HUES64 (cell line): ENCODE measurements at regions not wholly inside any gene's neighbourhood (a gene's known extent, or its start where the extent isn't known, plus 50 kb on each side); places are given as distances from the start of the nearest gene placed in this dataset.
"Not testable (repeated sequence)": the region's sequence is repeated elsewhere in the genome, so short reads cannot be mapped to it uniquely, and the experiment has no call there.

ENCODE experiments used
- H3K27ac ChIP-seq: 2 replicates; pipeline ENCODE4 v1.7.0; 2013; ENCODE audit warnings: low read depth, low read length, inconsistent platforms
- H3K27me3 ChIP-seq: 2 replicates; pipeline ENCODE4 v1.6.1; 2013; ENCODE audit warnings: mild to moderate bottlenecking, low read length; ENCODE audit not compliant: insufficient read depth
- H3K36me3 ChIP-seq: 2 replicates; pipeline ENCODE4 v1.6.1; 2013; ENCODE audit warnings: mild to moderate bottlenecking, low read length; ENCODE audit not compliant: insufficient read depth
- H3K4me1 ChIP-seq: 2 replicates; pipeline ENCODE4 v1.6.1; 2013; ENCODE audit warnings: mild to moderate bottlenecking, low read length, moderate library complexity; ENCODE audit not compliant: insufficient read depth
- H3K4me3 ChIP-seq: 2 replicates; pipeline ENCODE4 v1.5.1; 2013; ENCODE audit warnings: mild to moderate bottlenecking, low read length, moderate library complexity
- H3K9ac ChIP-seq: 2 replicates; pipeline ENCODE4 v1.6.1; 2013; ENCODE audit warnings: mild to moderate bottlenecking, low read depth, low read length
- H3K9me3 ChIP-seq: 2 replicates; pipeline ENCODE4 v1.6.1; 2013; ENCODE audit warnings: low read depth, low read length; ENCODE audit not compliant: insufficient read depth
- WGBS: fragments of 150-250, 120-280 bp; methylation state at CpG from one replicate; pipeline ENCODE4 v1.1.7; 2013; ENCODE audit warnings: missing lambda C conversion rate; 5-methylcytosine and 5-hydroxymethylcytosine counted together

GRCh38 chr7:63856466-63856865 lies 142.2 kb upstream of the ZNF722 start:
- not testable (repeated sequence) for H3K36me3 ChIP-seq, H3K27me3 ChIP-seq, H3K27ac ChIP-seq, H3K4me3 ChIP-seq, H3K4me1 ChIP-seq, H3K9ac ChIP-seq
- 83% methylated on average over 3 of the region's 3 CpGs for WGBS
- peaks cover 92% of the 10 kb centered on the region for H3K9me3 ChIP-seq

GRCh38 chr7:63867127-63867526 lies 131.5 kb upstream of the ZNF722 start:
- no peak overlapping the region for H3K9ac ChIP-seq
- peak overlapping the region; percentile 4; the same call in 1 of the 2 replicates for H3K4me3 ChIP-seq
- H3K27me3 ChIP-seq, result no peaks in the 10 kb centered on the region
- no peak overlapping the region for H3K27ac ChIP-seq
- no peaks in the 10 kb centered on the region for H3K36me3 ChIP-seq
- H3K9me3 ChIP-seq, result peaks cover 98% of the 10 kb centered on the region
- no peaks in the 10 kb centered on the region for H3K4me1 ChIP-seq

GRCh38 chr7:63874242-63874641 lies 124.4 kb upstream of the ZNF722 start:
- H3K4me1 ChIP-seq, H3K27me3 ChIP-seq, H3K4me3 ChIP-seq, H3K9ac ChIP-seq, H3K36me3 ChIP-seq, H3K27ac ChIP-seq: not testable (repeated sequence)
- H3K9me3 ChIP-seq, result peaks cover 89% of the 10 kb centered on the region
- WGBS, result 95% methylated on average over 30 of the region's 30 CpGs

- Histone ChIP-seq H3K27me3 (no peaks in the 10 kb centered on the region), H3K9me3 (peaks cover 90% of the 10 kb centered on the region), H3K36me3 (no peaks in the 10 kb centered on the region), H3K4me3 (no peak overlapping the region), H3K9ac (no peak overlapping the region), H3K4me1 (no peaks in the 10 kb centered on the region), H3K27ac (no peak overlapping the region)
- WGBS, result 100% methylated on average over 1 of the region's 1 CpG
Observed at GRCh38 chr7:63876707-63877322, 121.8 kb upstream of the ZNF722 start.

- WGBS, result 78% methylated on average over 5 of the region's 5 CpGs
- Histone ChIP-seq H3K36me3 (no peaks in the 10 kb centered on the region), H3K9ac (no peak overlapping the region), H3K27me3 (no peaks in the 10 kb centered on the region), H3K4me3 (no peak overlapping the region), H3K4me1 (no peaks in the 10 kb centered on the region), H3K27ac (no peak overlapping the region), H3K9me3 (peaks cover 93% of the 10 kb centered on the region)
Observed at GRCh38 chr7:63887031-63887430, 111.6 kb upstream of the ZNF722 start.

GRCh38 chr7:63899691-63900393 lies 98.8 kb upstream of the ZNF722 start:
- H3K9ac ChIP-seq, result no peak overlapping the region
- H3K4me1 ChIP-seq, result no peaks in the 10 kb centered on the region
- H3K9me3 ChIP-seq, result peaks cover 88% of the 10 kb centered on the region
- H3K27me3 ChIP-seq, result no peaks in the 10 kb centered on the region
- WGBS, result 87% methylated on average over 29 of the region's 29 CpGs
- no peaks in the 10 kb centered on the region for H3K36me3 ChIP-seq
- no peak overlapping the region for H3K27ac ChIP-seq
- H3K4me3 ChIP-seq, result no peak overlapping the region

- Histone ChIP-seq H3K36me3 (no peaks in the 10 kb centered on the region), H3K9ac (no peak overlapping the region), H3K4me3 (no peak overlapping the region), H3K27ac (no peak overlapping the region), H3K9me3 (peaks cover 95% of the 10 kb centered on the region), H3K4me1 (no peaks in the 10 kb centered on the region), H3K27me3 (no peaks in the 10 kb centered on the region)
- WGBS, result 92% methylated on average over 44 of the region's 44 CpGs
Observed at GRCh38 chr7:63900394-63901203, 98.0 kb upstream of the ZNF722 start.

GRCh38 chr7:63901204-63901506 lies 97.5 kb upstream of the ZNF722 start:
- H3K36me3 ChIP-seq, H3K4me3 ChIP-seq, H3K27me3 ChIP-seq, H3K27ac ChIP-seq, H3K4me1 ChIP-seq, H3K9ac ChIP-seq: not testable (repeated sequence)
- peaks cover 96% of the 10 kb centered on the region for H3K9me3 ChIP-seq
- 92% methylated on average over 16 of the region's 16 CpGs for WGBS

- H3K27me3 ChIP-seq, result no peaks in the 10 kb centered on the region
- H3K9me3 ChIP-seq, result peaks cover 90% of the 10 kb centered on the region
- no peak overlapping the region for H3K27ac ChIP-seq
- no peaks in the 10 kb centered on the region for H3K36me3 ChIP-seq
- H3K4me3 ChIP-seq, result no peak overlapping the region
- whole genome bisulfite sequencing, result 20% methylated on average over 1 of the region's 2 CpGs
- no peaks in the 10 kb centered on the region for H3K4me1 ChIP-seq
- H3K9ac ChIP-seq, result no peak overlapping the region
Observed at GRCh38 chr7:63918986-63919385, 79.7 kb upstream of the ZNF722 start.

GRCh38 chr7:63925262-63925625 lies 73.4 kb upstream of the ZNF722 start:
- H3K4me1 ChIP-seq, result no peaks in the 10 kb centered on the region
- no peak overlapping the region for H3K27ac ChIP-seq
- 80% methylated on average over 11 of the region's 12 CpGs for WGBS
- H3K9ac ChIP-seq, result no peak overlapping the region
- H3K9me3 ChIP-seq, result peaks cover 93% of the 10 kb centered on the region
- no peaks in the 10 kb centered on the region for H3K36me3 ChIP-seq
- H3K4me3 ChIP-seq, result no peak overlapping the region
- no peaks in the 10 kb centered on the region for H3K27me3 ChIP-seq

GRCh38 chr7:63925626-63926460 lies 72.8 kb upstream of the ZNF722 start:
- no peaks in the 10 kb centered on the region for H3K4me1 ChIP-seq
- no peak overlapping the region for H3K27ac ChIP-seq
- H3K9me3 ChIP-seq, result peaks cover 95% of the 10 kb centered on the region
- H3K4me3 ChIP-seq, result no peak overlapping the region
- H3K9ac ChIP-seq, result no peak overlapping the region
- H3K27me3 ChIP-seq, result no peaks in the 10 kb centered on the region
- 93% methylated on average over 47 of the region's 47 CpGs for WGBS
- no peaks in the 10 kb centered on the region for H3K36me3 ChIP-seq
